Left lung (tissue), 4 donors: ENCODE measurements at regions not wholly inside any gene's neighbourhood (a gene's known extent, or its start where the extent isn't known, plus 50 kb on each side); places are given as distances from the start of the nearest gene placed in this dataset.

Source experiments
- ATAC-seq: fragments of 200-7000 bp; cut with Tn5 transposase; one replicate; pipeline ENCODE4 v1.9.1; 2020; ENCODE audit warnings: moderate library complexity
- DNase-seq, 4 donors: peaks; one replicate each; pipeline ENCODE4 v3.0.0-alpha.2; 2013 to 2020
- H3K27ac ChIP-seq, 2 donors: fragments of 200-600 bp; sonication (generic) in 1 of 2; one replicate each; pipeline versions ENCODE4 v1.5.0 to v1.8.0; 2020 to 2021
- H3K27me3 ChIP-seq, 2 donors: fragments of 200-600 bp; sonication (generic) in 1 of 2; one replicate each; pipeline versions ENCODE4 v1.5.0 to v1.8.0; 2020 to 2021
- H3K36me3 ChIP-seq, 2 donors: fragments of 200-600 bp; sonication (generic) in 1 of 2; one replicate each; pipeline versions ENCODE4 v1.5.0 to v1.8.0; 2020 to 2021
- H3K4me1 ChIP-seq, 2 donors: fragments of 200-600 bp; one replicate each; pipeline ENCODE4 v1.8.0; 2021
- H3K4me3 ChIP-seq, 2 donors: fragments of 200-600 bp; sonication (generic) in 1 of 2; one replicate each; pipeline versions ENCODE4 v1.5.0 to v1.8.0; 2020 to 2021; ENCODE audit warnings: mild to moderate bottlenecking in 1 of 2
- H3K9me3 ChIP-seq, 2 donors: fragments of 200-600 bp; sonication (generic) in 1 of 2; one replicate each; pipeline versions ENCODE4 v1.5.0 to v1.8.0; 2020 to 2021
- intact Hi-C, 2 donors: fragments of 100-400 bp; cut with DNase I; formaldehyde crosslinking; loops; one replicate each; pipeline versions ENCODE4 v1.11.2 to v1.14.2; 2022
- TF ChIP-seq, protein P1 (sequence below), 2 donors: fragments of 200-600 bp; sonication (generic) in 1 of 2; IDR thresholded peaks; one replicate each; pipeline versions ENCODE4 v1.5.0 to v1.8.0; 2021; ENCODE audit warnings: antibody characterized with exemption in 2 of 2
- donor health status: DM: no; HTN: yes; CAD: no.
- donor health status: DM: no; HTN: no; CAD: no.

DNA sequence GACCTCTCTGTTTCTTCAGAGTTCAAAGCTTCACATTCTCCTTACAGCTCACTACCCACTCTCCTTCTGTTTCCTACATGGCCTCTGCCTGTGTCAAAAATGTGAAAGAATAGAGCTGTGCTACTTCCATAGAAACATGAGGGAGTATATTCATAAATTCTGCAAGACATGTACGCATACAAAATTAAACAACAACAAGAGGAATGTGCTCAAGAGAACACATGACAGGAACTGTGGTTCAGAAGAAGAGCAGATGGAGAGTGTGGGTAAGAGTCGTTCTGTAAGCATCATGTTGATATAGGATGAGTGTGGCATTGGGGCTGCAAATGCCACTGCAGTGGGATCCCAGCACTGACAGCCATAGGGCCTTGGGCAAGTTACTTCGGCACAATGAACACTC lies 266.6 kb upstream of the SASH1 start:
- Histone ChIP-seq H3K9me3 (peaks cover 0 to 15% of the 10 kb centered on the region in 2 donors), H3K4me1 (no peaks in the 10 kb centered on the region), H3K27ac (no peak overlapping the region), H3K4me3 (no peak overlapping the region), H3K27me3 (no peaks in the 10 kb centered on the region), H3K36me3 (no peaks in the 10 kb centered on the region)
- DNase-seq: no peak
- TF ChIP-seq, protein P1, sequence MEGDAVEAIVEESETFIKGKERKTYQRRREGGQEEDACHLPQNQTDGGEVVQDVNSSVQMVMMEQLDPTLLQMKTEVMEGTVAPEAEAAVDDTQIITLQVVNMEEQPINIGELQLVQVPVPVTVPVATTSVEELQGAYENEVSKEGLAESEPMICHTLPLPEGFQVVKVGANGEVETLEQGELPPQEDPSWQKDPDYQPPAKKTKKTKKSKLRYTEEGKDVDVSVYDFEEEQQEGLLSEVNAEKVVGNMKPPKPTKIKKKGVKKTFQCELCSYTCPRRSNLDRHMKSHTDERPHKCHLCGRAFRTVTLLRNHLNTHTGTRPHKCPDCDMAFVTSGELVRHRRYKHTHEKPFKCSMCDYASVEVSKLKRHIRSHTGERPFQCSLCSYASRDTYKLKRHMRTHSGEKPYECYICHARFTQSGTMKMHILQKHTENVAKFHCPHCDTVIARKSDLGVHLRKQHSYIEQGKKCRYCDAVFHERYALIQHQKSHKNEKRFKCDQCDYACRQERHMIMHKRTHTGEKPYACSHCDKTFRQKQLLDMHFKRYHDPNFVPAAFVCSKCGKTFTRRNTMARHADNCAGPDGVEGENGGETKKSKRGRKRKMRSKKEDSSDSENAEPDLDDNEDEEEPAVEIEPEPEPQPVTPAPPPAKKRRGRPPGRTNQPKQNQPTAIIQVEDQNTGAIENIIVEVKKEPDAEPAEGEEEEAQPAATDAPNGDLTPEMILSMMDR (IDR thresholded peaks at IDR 0.05): no peak
- no peak for ATAC-seq
- intact Hi-C loops: no loop called here

- Histone ChIP-seq H3K9me3 (no peaks in the 10 kb centered on the region), H3K27me3 (no peaks in the 10 kb centered on the region), H3K27ac (no peak overlapping the region), H3K4me1 (no peaks in the 10 kb centered on the region), H3K4me3 (no peak overlapping the region), H3K36me3 (no peaks in the 10 kb centered on the region)
- TF ChIP-seq, protein P1 (IDR thresholded peaks at IDR 0.05): no peak
- no peak for DNase-seq
- no peak for ATAC-seq
- intact Hi-C loops: no loop called here
Measured at GRCh38 chr6:148080315-148080714, 262.3 kb upstream of the SASH1 start.

GRCh38 chr6:148081076-148081475 lies 261.6 kb upstream of the SASH1 start:
- intact Hi-C loops: no loop called here
- H3K27me3 ChIP-seq: no peaks in the 10 kb centered on the region
- H3K4me1 ChIP-seq: no peaks in the 10 kb centered on the region
- no peaks in the 10 kb centered on the region for H3K9me3 ChIP-seq
- no peak for ATAC-seq
- H3K36me3 ChIP-seq: no peaks in the 10 kb centered on the region
- DNase-seq: no peak
- H3K4me3 ChIP-seq: no peak overlapping the region
- TF ChIP-seq, protein P1 (IDR thresholded peaks at IDR 0.05): no peak
- no peak overlapping the region for H3K27ac ChIP-seq

DNA sequence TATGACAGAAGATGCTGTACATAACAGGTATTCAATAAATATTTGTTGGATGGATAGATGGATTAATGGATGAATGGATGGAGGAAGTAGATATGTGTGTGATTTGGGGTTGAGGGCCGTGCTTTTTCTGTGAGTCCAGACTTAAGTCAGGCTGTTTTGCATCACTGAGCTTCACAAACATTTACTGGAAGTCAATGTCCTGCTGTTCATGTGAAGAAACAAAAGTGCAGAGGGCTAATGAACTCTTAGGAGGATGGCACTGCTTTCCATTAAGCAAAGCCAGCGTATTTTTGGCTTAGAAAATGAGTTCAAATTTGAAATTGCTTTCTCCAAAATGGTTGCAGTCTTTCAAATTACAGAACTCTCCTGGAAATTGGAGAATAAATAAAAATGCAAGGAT lies 260.6 kb upstream of the SASH1 start:
- intact Hi-C loops: no loop called here
- Histone ChIP-seq H3K4me1 (no peaks in the 10 kb centered on the region), H3K36me3 (no peaks in the 10 kb centered on the region), H3K4me3 (no peak overlapping the region), H3K27me3 (no peaks in the 10 kb centered on the region), H3K9me3 (no peaks in the 10 kb centered on the region), H3K27ac (no peak overlapping the region)
- ATAC-seq (no peak), DNase-seq (no peak)
- TF ChIP-seq, protein P1 (IDR thresholded peaks at IDR 0.05): no peak

GRCh38 chr6:148082696-148083095 lies 259.9 kb upstream of the SASH1 start:
- Histone ChIP-seq H3K27ac (no peak overlapping the region), H3K9me3 (no peaks in the 10 kb centered on the region), H3K4me3 (no peak overlapping the region), H3K27me3 (no peaks in the 10 kb centered on the region), H3K36me3 (no peaks in the 10 kb centered on the region), H3K4me1 (no peaks in the 10 kb centered on the region)
- intact Hi-C loops: no loop called here
- DNase-seq: no peak
- no peak for ATAC-seq
- TF ChIP-seq, protein P1 (IDR thresholded peaks at IDR 0.05): no peak
